ENCODE measurements at regions not wholly inside any gene's neighbourhood (a gene's known extent, or its start where the extent isn't known, plus 50 kb on each side); places are given as distances from the start of the nearest gene placed in this dataset.
"Not testable (repeated sequence)": the region's sequence is repeated elsewhere in the genome, so short reads cannot be mapped to it uniquely, and the experiment has no call there.

- DNase-seq (ENCODE audit: low read depth in 2 of 2), result no peak
Measured at GRCh38 chr3:31096661-31097395, 202.4 kb upstream of the GADL1 start.

DNA sequence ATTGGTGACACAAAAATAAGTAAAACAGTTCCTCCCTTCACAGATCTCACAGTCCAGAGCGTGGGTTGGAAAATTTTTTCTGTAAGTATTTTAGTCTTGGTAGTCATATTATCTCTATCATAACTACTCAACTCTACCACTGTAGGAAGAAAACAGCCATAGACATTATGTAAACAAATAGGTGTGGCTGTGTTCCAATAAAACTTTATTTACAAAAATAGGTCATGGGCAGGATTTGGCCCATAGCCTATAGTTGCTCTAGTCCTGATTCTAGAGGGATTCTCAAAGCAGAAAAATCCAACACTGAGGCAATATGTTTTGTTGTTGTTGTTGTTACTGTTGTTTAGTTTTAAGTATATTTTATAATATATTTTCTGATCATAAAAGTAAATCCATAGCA lies 206.1 kb upstream of the GADL1 start:
- no peak for DNase-seq (ENCODE audit: low read depth in 2 of 2)

- DNase-seq (ENCODE audit: low read depth in 2 of 2), result not testable (repeated sequence)
Measured at GRCh38 chr3:31101285-31101684, 206.8 kb upstream of the GADL1 start.

DNA sequence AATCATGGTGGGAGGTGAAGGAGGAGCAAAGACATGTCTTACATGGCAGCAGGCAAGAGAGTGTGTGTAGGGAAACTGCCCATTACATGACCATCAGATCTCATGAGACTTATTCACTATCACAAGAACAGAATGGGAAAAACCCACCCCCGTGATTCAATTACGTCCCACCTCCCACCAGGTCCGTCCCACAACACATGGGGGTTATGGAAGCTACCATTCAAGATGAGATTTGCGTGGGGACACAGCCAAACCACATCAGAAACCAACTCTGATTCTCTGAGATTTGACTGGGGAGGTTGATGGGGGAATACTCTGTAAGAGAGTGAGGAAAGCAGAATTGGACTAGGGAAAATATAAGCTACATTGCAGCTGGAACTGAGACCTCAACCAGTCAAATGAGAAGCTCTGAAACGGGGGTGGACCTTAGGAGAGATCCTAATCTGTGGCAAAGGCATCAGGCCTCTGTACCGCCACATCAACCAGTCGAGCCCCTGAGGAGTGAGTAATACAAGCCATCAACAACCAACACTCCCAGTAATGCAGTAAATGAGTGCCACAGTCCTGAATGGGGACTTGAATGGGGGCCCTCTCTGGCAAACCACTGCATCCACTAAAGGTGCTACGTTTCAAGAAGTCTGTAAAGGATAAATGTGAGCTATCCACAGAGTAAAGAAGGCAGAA lies 207.9 kb upstream of the GADL1 start:
- DNase-seq (ENCODE audit: low read depth in 2 of 2), result no peak

DNA sequence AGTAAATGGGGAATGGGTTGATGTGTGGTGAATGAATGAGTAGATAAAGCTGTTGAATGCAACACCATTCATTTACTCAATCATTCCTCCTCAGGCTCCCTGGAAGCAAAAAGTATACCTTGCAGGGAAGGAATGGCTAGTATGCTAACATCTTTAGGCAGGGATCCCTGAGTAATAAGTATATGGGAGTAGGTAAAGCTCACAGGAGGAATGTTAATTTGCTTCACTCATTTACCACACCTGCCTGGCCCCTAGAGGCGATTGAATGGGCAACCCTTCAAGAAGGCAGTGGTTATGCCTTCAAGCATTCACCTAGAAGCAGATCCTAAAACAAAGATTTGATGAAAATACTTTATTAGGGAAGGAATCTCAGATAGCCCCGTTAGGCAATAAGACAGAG lies 208.7 kb upstream of the GADL1 start:
- no peak for DNase-seq (ENCODE audit: low read depth in 2 of 2)

DNA sequence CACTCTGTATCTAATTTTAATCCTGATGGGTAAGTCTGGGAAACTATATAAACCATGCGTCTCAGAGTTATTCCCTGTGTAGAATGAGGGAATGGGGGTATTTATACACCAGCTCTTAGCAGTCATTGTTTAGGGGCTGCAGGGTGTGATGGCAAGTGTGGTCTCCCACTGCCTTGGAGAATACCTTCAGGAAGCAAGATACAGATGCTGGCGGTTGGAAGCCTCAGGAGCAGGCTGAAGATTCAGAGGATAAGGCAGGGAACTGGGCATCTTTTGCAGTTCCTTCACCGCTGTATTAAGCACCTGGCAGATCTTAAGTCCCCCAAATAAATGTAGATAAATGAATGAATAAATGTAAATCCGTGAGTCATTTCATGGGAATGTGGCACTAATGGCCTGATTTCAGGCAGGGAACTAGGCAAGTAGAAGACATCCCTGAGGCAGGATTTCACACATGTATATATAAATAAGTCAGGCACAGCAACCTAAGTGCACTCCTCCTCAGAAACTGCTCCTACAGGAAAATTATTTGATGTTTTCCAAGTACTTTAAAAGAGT lies 209.2 kb upstream of the GADL1 start:
- no peak for DNase-seq (ENCODE audit: low read depth in 2 of 2)

DNA sequence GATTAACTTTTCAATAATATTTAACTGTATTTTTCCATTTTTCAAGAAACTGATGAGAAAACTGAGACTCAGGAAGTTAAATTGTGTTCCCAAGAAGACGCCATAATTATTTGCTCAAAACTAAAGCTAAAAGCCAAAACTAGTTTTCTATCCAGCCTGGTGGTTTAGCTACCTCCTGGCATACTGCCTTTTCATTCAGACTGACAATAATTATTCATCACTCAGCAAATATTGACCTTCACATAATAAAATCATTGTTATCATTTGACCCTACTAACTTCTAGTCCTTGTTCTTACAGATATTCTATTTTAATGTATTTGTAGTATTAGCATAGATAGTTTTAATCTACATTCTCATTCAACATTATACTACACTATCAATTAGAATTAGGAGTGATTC lies 210.6 kb upstream of the GADL1 start:
- DNase-seq (ENCODE audit: low read depth in 2 of 2), result no peak

- no peak for DNase-seq (ENCODE audit: low read depth in 2 of 2)
Measured at GRCh38 chr3:31105438-31106077, 211.1 kb upstream of the GADL1 start.

DNA sequence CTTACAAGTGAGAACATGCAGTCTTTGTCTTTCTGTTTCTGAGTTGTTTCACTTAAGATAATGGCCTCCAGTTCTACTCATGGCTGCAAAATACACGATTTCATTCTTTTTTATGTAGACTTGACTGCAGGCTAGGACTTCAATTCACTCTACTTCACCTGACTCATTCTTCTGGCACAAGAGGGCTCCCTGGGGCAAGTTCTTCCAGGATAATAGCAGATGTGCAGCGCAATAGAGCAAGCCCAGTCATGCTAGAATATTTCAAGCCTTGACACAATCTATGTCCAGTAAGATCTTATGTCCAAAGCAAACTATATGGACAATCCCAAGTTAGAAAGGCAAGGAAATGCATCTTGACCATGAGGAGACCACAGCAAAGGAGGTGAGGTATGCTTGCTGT lies 211.7 kb upstream of the GADL1 start:
- no peak for DNase-seq (ENCODE audit: low read depth in 2 of 2)

DNA sequence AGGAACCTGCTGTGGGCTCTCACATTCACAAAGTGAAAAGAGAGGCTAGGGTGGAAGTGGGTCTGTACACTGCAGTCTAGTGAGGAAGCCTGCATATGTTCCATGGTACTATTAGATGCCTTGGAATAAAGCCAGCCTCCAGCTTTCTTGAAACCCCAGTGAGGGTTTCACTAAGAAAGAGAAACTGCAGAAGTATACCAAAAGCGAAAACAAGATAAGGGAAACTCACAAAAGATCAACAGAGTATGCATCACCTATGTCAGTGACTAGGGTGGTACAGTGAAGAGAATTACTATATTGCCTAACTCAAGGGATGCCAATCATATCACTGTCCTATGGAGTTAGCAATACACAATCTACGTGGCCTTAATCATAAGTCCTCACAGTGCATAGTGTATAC lies 212.5 kb upstream of the GADL1 start:
- no peak for DNase-seq (ENCODE audit: low read depth in 2 of 2)

DNA sequence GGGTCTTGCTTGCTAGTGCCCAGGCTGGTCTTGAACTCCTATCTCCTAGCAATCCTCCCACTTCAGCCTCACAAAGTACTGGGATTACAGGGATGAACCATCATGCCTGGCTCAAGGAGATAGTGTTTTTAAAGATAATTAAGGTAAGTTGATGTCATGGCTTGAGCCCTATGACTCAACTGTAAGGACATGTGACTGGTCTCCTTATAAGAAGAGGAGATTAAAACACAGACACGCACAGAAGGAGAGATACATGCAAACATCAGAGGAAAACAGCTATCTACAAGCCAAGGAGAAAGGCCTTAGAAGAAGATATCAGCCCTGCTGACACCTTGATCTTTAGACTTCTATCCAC lies 220.4 kb upstream of the GADL1 start:
- DNase-seq (ENCODE audit: low read depth in 2 of 2), result no peak

GRCh38 chr3:31115531-31115930 lies 221.1 kb upstream of the GADL1 start:
- not testable (repeated sequence) for DNase-seq (ENCODE audit: low read depth in 2 of 2)

DNA sequence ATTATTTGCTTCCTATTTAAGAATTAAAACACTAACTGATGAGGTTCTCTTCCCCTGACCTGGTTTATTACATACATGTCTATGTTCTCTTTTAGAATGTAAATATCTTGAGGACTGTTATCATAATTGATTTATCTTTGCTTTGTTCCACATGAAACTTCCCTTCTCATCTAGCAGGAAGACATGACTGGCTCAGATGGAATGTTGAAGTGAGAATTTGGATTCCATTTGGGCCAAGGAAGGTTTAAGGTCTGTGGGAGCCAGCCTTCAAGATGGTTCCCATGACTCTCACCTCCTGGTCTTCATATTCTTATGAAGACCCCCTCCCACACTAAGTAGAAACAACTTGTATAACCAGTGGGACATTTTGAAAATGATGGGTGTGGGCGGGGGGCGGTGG lies 222.2 kb upstream of the GADL1 start:
- no peak for DNase-seq (ENCODE audit: low read depth in 2 of 2)

GRCh38 chr3:31117854-31118253 lies 223.4 kb upstream of the GADL1 start:
- no peak for DNase-seq (ENCODE audit: low read depth in 2 of 2)

DNA sequence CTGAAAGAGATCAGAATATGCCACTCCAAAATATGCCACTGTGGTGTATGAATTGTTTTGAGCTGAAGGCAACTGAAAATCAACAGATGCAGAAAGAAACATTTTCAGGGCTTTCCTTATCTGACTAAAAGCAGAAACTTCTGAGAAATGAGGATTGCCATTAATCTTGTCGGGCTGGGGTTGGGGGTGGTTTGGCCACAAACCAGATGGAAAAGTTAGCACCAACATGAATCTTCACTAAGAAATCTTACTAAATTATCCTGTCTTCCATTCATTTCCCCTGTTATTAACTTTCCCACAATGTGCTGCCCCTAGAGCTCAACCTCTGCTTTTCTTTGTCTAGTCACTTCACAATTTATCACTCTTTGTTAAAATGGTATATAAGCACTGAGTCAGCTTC lies 229.9 kb upstream of the GADL1 start:
- no peak for DNase-seq (ENCODE audit: low read depth in 2 of 2)

GRCh38 chr3:31125413-31126020 lies 231.1 kb upstream of the GADL1 start:
- no peak for DNase-seq (ENCODE audit: low read depth in 2 of 2)

DNA sequence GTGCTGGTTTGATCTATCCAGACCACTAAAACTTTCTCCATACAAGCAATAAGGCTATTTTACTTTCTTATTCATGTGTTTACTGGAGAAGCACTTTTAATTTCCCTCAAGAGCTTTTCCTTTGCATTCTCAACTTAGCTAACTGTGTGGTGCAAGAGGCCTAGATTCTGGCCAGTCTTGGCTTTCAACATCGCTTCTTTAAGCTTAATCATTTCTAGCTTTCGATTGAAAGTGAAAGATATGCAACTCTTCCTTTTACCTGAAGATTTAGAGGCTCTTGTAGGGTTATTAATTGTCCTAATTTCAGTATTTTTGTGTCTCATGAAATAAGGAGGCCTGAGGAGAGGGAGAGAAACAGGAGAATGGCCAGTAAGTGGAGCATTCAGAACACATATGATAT lies 234.8 kb upstream of the GADL1 start:
- DNase-seq (ENCODE audit: low read depth in 2 of 2), result no peak

DNA sequence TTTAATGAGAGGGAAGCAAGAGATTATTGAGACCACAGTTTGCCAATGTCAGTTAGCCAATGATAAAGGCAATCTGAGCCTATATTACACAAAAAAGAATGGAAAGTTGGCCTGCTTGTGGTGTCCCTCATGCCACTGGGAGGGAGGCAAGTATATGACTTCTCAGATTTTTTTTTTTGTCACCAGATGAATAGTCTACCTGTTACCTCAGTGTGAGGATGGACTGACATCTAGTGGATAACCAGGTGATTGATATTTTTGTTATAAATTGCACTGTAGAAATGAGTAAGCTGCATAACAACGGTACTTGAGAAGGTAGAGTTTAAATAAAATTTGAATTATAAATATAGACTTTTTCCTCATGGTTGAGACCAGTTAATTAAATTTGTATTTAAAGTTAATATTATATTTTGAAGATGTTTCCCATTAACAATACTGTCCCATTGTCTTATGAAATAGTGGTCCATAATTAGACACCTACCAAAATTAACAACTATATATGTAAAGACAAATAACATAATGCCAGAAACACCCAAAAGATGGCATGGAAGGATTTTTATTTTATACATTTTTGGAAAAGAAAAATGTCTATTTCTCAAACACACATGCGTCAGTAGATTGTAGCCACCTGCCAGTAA lies 237.8 kb upstream of the GADL1 start:
- no peak for DNase-seq (ENCODE audit: low read depth in 2 of 2)

DNA sequence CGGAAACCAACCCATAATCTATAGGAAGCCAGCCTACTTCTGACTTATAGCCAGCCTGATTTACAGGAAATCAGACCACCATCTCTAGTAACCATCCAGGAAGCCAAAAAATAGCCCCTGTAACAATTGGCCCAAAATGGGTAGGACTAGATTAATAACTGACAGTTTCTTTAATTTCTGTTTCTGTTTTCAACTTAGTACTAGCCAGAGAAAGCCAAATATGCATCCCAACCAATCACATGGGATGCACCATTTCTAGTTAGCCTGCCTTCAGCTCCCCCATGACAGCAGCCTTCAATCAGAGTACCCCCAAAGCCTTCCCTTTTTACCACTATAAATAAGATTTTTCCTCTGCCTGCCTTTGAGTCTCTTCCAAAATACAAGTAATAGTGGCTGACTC lies 239.1 kb upstream of the GADL1 start:
- no peak for DNase-seq (ENCODE audit: low read depth in 2 of 2)

GRCh38 chr3:31135546-31135945 lies 241.1 kb upstream of the GADL1 start:
- no peak for DNase-seq (ENCODE audit: low read depth in 2 of 2)

- DNase-seq (ENCODE audit: low read depth in 2 of 2), result no peak
Measured at GRCh38 chr3:31137718-31138465, 243.4 kb upstream of the GADL1 start.

Data from stimulated activated CD4-positive, alpha-beta T cell treated with anti-CD3 and anti-CD28 coated beads, Interleukin-1b, Interleukin-23, amount 100 ng/mL, for 4 hours (primary cell).